ENCODE measurements at regions not wholly inside any gene's neighbourhood (a gene's known extent, or its start where the extent isn't known, plus 50 kb on each side); places are given as distances from the start of the nearest gene placed in this dataset.

DNA sequence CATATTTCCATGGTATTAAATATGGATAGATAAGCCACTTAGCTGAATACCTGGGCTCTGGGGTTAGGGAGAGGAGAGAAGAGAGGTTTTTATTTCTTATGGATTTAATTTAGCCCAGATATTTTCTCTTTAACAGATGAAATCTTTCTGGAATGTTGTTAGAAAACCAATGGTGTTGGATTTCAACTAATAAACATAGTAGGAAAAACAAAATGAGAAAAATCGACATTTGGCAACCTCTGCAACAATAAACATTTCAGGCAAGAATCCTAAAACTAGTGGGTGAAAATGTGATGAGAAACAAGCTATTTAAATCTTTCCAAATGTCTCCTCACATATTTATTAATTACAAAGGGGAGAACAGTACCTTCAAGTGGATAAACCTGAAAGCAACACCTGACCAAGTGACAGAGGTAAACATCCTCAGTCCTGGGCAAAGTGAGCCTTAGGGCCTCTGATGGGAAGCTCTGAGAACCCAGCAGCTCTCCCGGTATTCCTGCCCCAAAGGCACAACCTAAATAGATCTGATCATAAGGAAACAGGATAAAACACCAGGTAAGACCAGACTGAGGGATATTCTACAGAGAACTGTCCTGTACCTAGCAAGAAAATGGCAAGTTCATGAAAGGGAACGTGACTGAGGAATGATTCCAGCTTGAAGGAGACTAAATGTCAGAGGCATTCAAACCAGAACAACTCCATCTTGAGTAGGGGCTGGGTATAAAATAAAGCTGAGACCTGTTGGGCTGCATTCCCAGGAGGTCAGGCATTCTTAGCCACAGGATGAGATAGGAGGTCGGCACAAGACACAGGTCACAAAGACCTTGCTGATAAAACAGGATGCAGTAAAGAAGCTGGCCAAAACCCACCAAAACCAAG, 163.7 kb downstream of the ESM1 start:
- no peaks in the 10 kb centered on the region for H3K9me3 ChIP-seq (ENCODE audit: control insufficient read depth, insufficient read depth, low read length)
- no peak overlapping the region for H3K27ac ChIP-seq (ENCODE audit: low read length)
- no peak overlapping the region for H3K4me3 ChIP-seq (ENCODE audit: low read length)
- no peaks in the 10 kb centered on the region for H3K27me3 ChIP-seq (ENCODE audit: control insufficient read depth, insufficient read depth, low read length)
- no peak for DNase-seq (ENCODE audit: low read depth, low spot score)
- WGBS (ENCODE audit: insufficient coverage, insufficient read length) = no CpG with 5 or more reads among the region's 4 CpGs
- H3K4me1 ChIP-seq (ENCODE audit: control insufficient read depth, insufficient read depth, low read length) = no peaks in the 10 kb centered on the region
- no peaks in the 10 kb centered on the region for H3K36me3 ChIP-seq (ENCODE audit: control insufficient read depth, insufficient read depth, low read length)

DNA sequence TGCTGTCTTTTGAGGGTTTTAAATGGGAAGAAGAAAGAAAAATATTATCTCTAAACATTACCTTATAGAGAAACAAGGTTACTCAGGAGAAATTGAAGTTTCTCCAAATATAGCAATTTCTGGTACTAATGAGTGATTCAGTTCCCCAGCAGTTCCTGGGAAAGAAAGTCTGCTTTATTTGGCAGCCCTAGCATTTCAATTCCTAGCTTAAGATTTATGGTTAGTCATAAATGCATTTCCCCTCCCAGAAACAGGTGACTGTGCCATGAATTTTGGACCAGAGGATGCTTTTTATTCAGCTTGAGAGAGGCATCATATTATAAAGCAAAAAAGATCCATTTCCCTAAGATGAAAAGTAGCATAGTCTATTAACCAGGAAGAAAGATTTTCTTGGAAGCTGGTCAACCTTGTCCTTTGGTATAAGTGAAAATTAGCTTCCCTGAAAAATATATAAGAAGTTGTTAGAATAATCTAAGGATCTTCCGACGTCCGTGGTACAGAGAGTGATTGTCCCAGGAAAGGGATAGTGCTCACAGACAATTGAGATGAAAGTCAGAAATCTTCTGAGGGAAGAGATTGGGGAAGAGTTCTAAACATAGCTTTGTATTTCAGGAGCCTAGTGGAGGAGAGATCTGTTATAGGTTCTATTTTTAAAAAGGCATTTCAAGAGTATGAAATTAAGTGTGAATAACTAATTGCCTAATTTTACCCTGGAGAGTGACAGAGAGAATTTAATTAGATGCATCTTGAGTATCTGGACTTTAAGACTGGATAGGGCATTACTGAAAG, 164.9 kb downstream of the ESM1 start:
- no peak overlapping the region for H3K4me3 ChIP-seq (ENCODE audit: low read length)
- no CpG with 5 or more reads among the region's 3 CpGs for WGBS (ENCODE audit: insufficient coverage, insufficient read length)
- no peak overlapping the region for H3K27ac ChIP-seq (ENCODE audit: low read length)
- no peak for DNase-seq (ENCODE audit: low read depth, low spot score)
- H3K36me3 ChIP-seq (ENCODE audit: control insufficient read depth, insufficient read depth, low read length) = no peaks in the 10 kb centered on the region
- H3K27me3 ChIP-seq (ENCODE audit: control insufficient read depth, insufficient read depth, low read length) = no peaks in the 10 kb centered on the region
- no peaks in the 10 kb centered on the region for H3K4me1 ChIP-seq (ENCODE audit: control insufficient read depth, insufficient read depth, low read length)
- no peaks in the 10 kb centered on the region for H3K9me3 ChIP-seq (ENCODE audit: control insufficient read depth, insufficient read depth, low read length)

DNA sequence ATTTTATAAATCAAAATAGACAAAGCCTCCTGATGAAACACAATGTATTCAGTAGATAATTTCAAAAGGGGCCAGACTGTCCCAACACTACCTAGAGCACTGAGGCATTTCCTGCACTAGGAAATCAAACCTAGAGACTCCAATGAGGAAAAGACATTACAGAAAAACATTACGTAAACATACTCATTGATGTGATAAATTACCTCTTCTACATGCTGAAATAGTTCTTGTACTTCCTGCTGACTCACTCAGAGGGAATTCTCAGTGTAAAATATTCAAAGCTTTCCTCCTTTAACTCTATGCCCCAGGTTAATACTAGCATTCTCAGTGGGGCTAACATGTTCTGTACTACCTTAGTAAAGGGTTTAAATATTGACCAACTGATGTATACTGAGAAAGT, 178.0 kb downstream of the ESM1 start:
- no peaks in the 10 kb centered on the region for H3K4me1 ChIP-seq (ENCODE audit: control insufficient read depth, insufficient read depth, low read length)
- no peaks in the 10 kb centered on the region for H3K27me3 ChIP-seq (ENCODE audit: control insufficient read depth, insufficient read depth, low read length)
- H3K36me3 ChIP-seq (ENCODE audit: control insufficient read depth, insufficient read depth, low read length) = no peaks in the 10 kb centered on the region
- DNase-seq (ENCODE audit: low read depth, low spot score) = no peak
- H3K4me3 ChIP-seq (ENCODE audit: low read length) = no peak overlapping the region
- H3K27ac ChIP-seq (ENCODE audit: low read length) = no peak overlapping the region
- WGBS (ENCODE audit: insufficient coverage, insufficient read length) = no CpG with 5 or more reads among the region's 1 CpG
- no peaks in the 10 kb centered on the region; the same call in 1 of the 2 replicates for H3K9me3 ChIP-seq (ENCODE audit: control insufficient read depth, insufficient read depth, low read length)

DNA sequence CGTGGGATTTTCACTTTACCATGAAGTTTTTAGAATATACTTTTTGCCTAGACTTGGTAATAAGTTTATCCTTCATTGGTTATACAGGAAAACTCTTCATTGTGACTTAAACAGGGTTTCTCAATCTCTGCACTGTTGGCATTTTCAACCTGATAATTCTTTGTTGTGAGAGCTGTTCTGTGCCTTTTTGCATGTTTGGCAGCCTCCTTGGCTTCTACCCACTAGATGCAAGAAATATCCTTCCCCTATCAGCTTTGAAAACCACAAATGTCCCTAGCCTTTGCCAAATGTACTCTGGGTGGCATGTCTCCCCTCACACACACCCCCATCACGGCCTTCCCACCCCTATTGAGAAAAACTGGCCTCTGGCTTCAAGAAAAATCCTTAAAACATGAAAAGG, 180.9 kb downstream of the ESM1 start:
- Histone ChIP-seq H3K9me3 (ENCODE audit: control insufficient read depth, insufficient read depth, low read length) (no peaks in the 10 kb centered on the region; the same call in 1 of the 2 replicates), H3K36me3 (ENCODE audit: control insufficient read depth, insufficient read depth, low read length) (no peaks in the 10 kb centered on the region), H3K4me1 (ENCODE audit: control insufficient read depth, insufficient read depth, low read length) (no peaks in the 10 kb centered on the region), H3K27me3 (ENCODE audit: control insufficient read depth, insufficient read depth, low read length) (no peaks in the 10 kb centered on the region), H3K27ac (ENCODE audit: low read length) (no peak overlapping the region), H3K4me3 (ENCODE audit: low read length) (no peak overlapping the region)
- WGBS (ENCODE audit: insufficient coverage, insufficient read length) = no CpG with 5 or more reads among the region's 2 CpGs
- DNase-seq (ENCODE audit: low read depth, low spot score) = no peak

DNA sequence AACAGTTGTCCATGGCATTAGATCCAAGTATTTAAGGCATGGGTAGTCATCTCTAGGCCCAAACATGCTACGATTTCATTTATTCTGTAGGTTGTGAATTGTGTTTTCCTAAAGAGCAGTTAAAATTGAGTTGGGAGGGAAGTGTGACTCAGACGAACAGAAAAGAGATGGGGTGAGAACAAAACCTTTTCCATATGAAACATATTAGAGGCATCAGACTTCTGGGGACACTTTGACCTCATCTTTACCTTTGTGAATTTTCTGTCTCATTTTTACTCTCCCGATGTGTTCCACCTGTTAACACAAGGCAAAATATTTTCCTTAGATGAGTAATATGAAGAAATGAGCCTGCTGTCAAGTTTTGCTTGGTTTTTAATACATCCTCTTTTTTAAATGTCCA, 181.3 kb downstream of the ESM1 start:
- no peak overlapping the region for H3K27ac ChIP-seq (ENCODE audit: low read length)
- no peak for DNase-seq (ENCODE audit: low read depth, low spot score)
- H3K36me3 ChIP-seq (ENCODE audit: control insufficient read depth, insufficient read depth, low read length) = no peaks in the 10 kb centered on the region
- no peaks in the 10 kb centered on the region; the same call in 1 of the 2 replicates for H3K9me3 ChIP-seq (ENCODE audit: control insufficient read depth, insufficient read depth, low read length)
- no CpG with 5 or more reads among the region's 3 CpGs for WGBS (ENCODE audit: insufficient coverage, insufficient read length)
- no peak overlapping the region for H3K4me3 ChIP-seq (ENCODE audit: low read length)
- no peaks in the 10 kb centered on the region for H3K27me3 ChIP-seq (ENCODE audit: control insufficient read depth, insufficient read depth, low read length)
- no peaks in the 10 kb centered on the region for H3K4me1 ChIP-seq (ENCODE audit: control insufficient read depth, insufficient read depth, low read length)

DNA sequence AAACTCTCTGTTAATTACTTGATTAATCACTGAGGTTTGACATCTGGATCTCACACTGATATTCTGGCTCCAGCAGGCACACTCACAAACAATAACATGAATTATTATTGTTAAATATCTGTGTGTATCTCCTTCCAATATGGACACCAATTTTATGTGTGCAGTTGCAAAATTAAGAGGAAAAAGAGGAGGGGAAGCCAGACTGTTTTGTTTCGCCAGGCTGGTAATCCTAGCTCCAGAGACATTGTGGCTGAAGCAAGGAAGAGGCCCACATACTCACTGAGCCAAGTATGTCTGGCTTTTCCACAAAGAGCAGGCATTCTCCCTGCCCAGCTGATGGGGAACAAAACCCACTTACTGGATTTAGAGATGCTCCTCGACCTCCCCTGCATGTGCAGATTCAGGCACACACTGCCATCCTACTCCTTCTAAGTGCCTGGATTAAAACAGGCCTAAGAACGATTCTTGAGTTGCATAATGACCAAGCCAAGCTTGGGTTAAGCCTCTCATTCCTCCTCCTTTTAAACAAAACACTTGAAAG, 181.9 kb downstream of the ESM1 start:
- Histone ChIP-seq H3K4me1 (ENCODE audit: control insufficient read depth, insufficient read depth, low read length) (no peaks in the 10 kb centered on the region), H3K27ac (ENCODE audit: low read length) (no peak overlapping the region), H3K4me3 (ENCODE audit: low read length) (no peak overlapping the region), H3K27me3 (ENCODE audit: control insufficient read depth, insufficient read depth, low read length) (no peaks in the 10 kb centered on the region), H3K36me3 (ENCODE audit: control insufficient read depth, insufficient read depth, low read length) (no peaks in the 10 kb centered on the region), H3K9me3 (ENCODE audit: control insufficient read depth, insufficient read depth, low read length) (no peaks in the 10 kb centered on the region; the same call in 1 of the 2 replicates)
- WGBS (ENCODE audit: insufficient coverage, insufficient read length) = no CpG with 5 or more reads among the region's 3 CpGs
- DNase-seq (ENCODE audit: low read depth, low spot score) = no peak

DNA sequence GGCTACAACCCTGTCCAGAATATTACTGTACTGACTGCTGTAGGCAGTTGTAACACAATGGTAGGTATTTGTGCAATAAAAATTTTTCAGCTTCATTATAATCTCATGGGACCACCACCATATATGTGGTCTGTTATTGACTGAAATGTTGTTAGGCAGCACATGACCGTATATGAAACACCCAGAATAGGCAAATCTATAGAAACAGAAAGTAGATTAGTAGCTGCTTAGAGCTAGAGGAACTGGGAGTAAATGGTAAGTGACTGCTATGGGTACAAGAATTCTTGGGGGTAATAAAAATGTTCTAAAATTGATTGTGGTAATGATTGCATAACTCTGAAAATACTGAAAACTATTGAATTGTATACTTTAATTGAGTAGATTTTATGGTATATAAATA, 185.7 kb downstream of the ESM1 start:
- DNase-seq (ENCODE audit: low read depth, low spot score) = no peak
- H3K4me3 ChIP-seq (ENCODE audit: low read length) = no peak overlapping the region
- no CpG with 5 or more reads among the region's 1 CpG for WGBS (ENCODE audit: insufficient coverage, insufficient read length)
- H3K27ac ChIP-seq (ENCODE audit: low read length) = no peak overlapping the region
- H3K27me3 ChIP-seq (ENCODE audit: control insufficient read depth, insufficient read depth, low read length) = no peaks in the 10 kb centered on the region
- H3K36me3 ChIP-seq (ENCODE audit: control insufficient read depth, insufficient read depth, low read length) = no peaks in the 10 kb centered on the region
- H3K4me1 ChIP-seq (ENCODE audit: control insufficient read depth, insufficient read depth, low read length) = no peaks in the 10 kb centered on the region
- H3K9me3 ChIP-seq (ENCODE audit: control insufficient read depth, insufficient read depth, low read length) = no peaks in the 10 kb centered on the region

DNA sequence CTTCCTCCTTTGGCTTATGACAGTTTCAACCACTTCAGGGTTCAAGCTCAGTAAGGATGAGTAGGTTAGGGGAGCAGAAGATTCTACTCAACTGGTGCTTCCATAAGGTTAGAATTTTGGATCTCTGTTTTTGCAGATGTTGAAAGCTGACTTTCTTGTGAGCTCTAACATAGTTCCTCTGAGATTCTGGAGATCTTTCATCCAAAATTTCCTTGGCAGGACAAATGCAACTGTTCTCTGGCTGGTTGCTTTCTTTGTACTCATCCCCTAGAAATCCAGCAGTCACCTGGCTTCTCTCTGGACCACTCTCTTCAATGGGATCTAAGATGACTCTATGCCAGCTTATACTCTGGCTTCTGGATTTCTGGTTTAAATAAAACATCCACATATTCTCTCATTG, 189.6 kb downstream of the ESM1 start:
- no peak for DNase-seq (ENCODE audit: low read depth, low spot score)
- Histone ChIP-seq H3K27me3 (ENCODE audit: control insufficient read depth, insufficient read depth, low read length) (no peaks in the 10 kb centered on the region), H3K9me3 (ENCODE audit: control insufficient read depth, insufficient read depth, low read length) (no peaks in the 10 kb centered on the region), H3K36me3 (ENCODE audit: control insufficient read depth, insufficient read depth, low read length) (no peaks in the 10 kb centered on the region), H3K4me1 (ENCODE audit: control insufficient read depth, insufficient read depth, low read length) (no peaks in the 10 kb centered on the region), H3K27ac (ENCODE audit: low read length) (no peak overlapping the region), H3K4me3 (ENCODE audit: low read length) (no peak overlapping the region)

DNA sequence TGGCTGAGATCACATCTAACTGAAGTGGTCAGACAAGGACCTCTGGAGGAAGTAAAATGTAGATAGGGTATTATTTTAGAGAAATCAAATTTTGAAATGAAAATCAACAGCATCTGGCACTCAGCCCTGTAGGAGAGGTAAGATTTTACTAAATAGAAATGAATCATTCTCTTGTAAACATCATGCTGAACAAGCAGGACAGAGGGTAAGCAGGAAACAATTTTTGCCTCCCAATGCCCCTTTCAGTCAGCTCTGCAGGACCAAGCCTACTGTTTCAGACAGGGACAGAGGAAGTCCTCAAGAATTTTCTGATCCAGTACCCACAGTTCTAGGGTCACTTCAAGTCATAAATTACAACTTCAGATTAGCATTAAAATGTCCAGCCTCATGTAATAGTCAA, 190.1 kb downstream of the ESM1 start:
- DNase-seq (ENCODE audit: low read depth, low spot score) = no peak
- Histone ChIP-seq H3K27ac (ENCODE audit: low read length) (no peak overlapping the region), H3K4me3 (ENCODE audit: low read length) (no peak overlapping the region), H3K27me3 (ENCODE audit: control insufficient read depth, insufficient read depth, low read length) (no peaks in the 10 kb centered on the region), H3K4me1 (ENCODE audit: control insufficient read depth, insufficient read depth, low read length) (no peaks in the 10 kb centered on the region), H3K36me3 (ENCODE audit: control insufficient read depth, insufficient read depth, low read length) (no peaks in the 10 kb centered on the region), H3K9me3 (ENCODE audit: control insufficient read depth, insufficient read depth, low read length) (no peaks in the 10 kb centered on the region)

DNA sequence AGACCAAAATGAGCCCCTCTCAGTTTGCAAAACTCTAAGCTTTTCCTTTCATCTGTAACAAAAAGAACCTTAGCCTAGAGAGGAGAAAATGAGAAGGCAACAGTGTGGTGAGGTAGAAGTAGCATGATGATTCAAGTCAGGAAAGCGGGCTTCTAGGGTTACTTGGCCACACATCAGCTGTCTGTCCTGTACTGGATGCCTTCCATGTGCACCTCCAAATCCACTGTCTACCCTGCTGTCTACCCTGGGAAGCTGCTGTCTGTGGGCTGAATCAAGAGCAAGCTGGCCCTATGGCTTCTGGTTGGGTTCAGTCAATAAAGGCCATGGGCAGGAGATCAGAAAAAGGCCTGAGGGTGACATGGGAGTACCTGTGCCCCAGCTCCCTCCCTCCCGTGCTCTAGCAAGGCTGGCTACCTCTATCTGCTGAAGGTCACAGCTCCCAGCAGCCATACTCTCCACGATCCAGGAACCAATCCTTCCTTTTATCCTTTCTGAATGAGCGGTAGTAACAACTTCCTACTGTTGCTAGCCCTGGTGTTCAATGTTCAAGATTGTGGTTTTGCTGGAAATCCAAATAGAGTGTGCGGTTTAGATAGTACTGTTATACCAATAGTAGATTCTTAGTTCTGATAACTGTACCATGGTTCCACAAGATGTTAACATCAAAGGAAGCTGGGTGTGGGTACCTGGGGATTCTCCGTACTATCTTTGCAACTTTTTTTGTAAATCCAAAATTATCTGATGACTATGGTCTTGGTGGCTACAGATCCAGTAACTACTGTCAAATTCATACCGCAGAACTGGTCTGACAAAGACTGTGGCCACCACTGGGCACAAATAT, 191.0 kb downstream of the ESM1 start:
- no peaks in the 10 kb centered on the region for H3K36me3 ChIP-seq (ENCODE audit: control insufficient read depth, insufficient read depth, low read length)
- no peaks in the 10 kb centered on the region for H3K27me3 ChIP-seq (ENCODE audit: control insufficient read depth, insufficient read depth, low read length)
- no peaks in the 10 kb centered on the region for H3K4me1 ChIP-seq (ENCODE audit: control insufficient read depth, insufficient read depth, low read length)
- no peak overlapping the region for H3K27ac ChIP-seq (ENCODE audit: low read length)
- no peaks in the 10 kb centered on the region for H3K9me3 ChIP-seq (ENCODE audit: control insufficient read depth, insufficient read depth, low read length)
- H3K4me3 ChIP-seq (ENCODE audit: low read length) = no peak overlapping the region
- WGBS (ENCODE audit: insufficient coverage, insufficient read length) = no CpG with 5 or more reads among the region's 7 CpGs
- no peak for DNase-seq (ENCODE audit: low read depth, low spot score)
